HG03432 (cell line): ENCODE measurements at regions not wholly inside any gene's neighbourhood (a gene's known extent, or its start where the extent isn't known, plus 50 kb on each side); places are given as distances from the start of the nearest gene placed in this dataset.
"Not testable (repeated sequence)": the region's sequence is repeated elsewhere in the genome, so short reads cannot be mapped to it uniquely, and the experiment has no call there.

Source experiments
- ATAC-seq: cut with Tn5 transposase; IDR thresholded peaks from one replicate; pipeline ENCODE4 v1.9.1; 2021; ENCODE audit warnings: mild to moderate bottlenecking, moderate library complexity; ENCODE audit not compliant: unreplicated experiment

DNA sequence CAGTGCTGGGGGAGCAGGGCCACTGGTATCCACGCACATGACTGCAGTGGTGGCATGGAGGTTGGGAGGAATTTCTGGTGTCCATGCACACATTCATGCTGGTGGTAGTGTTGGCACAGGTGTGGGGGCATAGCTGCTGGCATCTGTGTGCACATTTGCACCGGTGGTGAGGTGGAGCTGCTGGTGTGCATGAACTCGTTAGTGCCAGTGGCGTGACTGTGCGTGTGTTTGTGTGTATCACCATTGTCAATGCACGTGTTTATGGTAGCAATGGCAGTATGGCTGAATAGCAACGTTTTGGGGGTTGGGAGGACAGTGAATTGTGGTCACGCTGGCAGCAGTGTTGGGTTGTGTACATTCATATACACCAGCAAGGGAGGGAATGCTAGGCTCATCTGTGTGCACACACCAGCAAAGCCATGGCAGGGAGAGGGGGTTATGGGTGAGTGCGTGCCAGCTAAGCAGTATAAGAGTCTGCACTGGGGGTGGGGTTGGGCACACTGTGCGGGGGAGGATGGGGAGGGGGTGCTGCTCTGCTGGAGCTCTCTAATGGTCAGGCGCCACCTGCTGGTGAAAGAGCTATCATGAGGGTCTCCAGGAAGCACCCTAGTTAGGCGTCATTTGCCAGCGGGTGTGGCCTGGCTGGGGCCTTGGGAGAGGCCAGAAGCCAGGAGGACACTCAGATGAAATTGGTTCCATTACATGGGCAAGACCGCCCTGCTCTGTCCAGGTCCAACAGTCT, 626.1 kb upstream of the ID4 start:
- peak; percentile 50 for ATAC-seq

DNA sequence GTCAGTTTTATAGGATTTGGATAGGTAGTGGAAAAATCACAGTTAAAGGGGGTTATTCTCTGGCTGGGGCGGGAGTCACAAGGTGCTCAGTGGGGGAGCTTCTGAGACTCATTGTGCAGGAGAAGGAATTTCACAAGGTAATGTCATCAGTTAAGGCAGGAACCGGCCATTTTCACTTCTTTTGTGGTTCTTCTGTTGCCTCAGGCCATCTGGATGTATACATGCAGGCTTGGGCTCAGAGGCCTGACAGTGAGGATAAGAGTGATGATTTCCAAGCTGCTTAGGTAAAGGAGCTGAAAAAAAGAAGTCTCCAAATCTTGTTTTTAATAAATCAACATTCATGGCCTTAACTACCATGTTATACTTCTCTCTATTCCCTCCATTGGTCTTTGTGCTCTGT, 622.9 kb upstream of the ID4 start:
- no peak for ATAC-seq

DNA sequence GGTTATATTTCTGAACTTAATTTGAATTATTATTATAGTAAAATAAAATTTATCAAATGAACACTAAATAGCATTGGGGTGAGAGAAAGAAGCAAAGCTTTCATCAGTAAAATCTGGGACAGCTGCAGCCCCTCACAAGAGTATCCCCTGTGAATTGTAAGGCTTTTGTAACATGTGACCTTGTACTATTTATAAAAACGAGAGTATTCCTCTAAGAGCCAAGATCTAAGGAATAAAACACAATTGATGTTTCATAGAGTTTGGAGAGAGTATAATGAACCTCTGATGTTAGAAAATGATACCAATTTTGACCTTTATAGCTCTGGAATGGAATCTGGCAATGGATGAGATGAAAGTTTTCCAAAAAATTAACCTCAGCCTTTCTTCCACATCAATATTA, 617.2 kb upstream of the ID4 start:
- no peak for ATAC-seq

DNA sequence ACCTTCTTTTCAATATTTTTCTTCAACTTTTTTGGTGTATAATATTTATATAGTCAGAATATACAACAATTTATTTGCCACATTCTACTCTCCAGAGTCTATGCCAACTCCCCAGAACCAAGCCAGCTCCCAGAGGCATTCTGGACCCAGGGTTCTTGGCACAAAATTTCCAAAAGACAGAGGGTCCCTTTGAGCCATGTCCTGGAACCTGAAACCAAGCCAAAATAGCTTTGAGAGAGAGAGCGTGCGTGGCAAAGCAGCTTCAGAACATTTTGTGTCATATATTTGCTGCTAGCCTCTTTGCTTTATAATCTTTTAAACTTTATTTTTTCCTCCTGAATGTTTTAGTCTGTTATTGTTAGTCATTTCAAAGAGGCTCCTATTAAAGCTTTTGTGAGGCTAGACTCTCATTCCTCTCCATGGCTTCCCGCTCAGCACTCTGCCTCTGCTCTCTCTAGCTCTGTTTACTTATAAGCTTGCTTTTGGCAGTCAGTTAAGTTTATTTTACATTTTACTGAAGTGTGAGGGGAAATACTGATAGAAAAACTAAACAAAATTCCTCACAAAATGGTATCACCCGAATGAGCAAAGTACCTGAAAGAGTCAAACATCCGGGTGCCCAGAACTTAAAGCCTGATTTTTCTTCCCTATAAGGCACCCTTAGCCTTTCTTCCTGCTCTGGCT, 605.1 kb upstream of the ID4 start:
- no peak for ATAC-seq

DNA sequence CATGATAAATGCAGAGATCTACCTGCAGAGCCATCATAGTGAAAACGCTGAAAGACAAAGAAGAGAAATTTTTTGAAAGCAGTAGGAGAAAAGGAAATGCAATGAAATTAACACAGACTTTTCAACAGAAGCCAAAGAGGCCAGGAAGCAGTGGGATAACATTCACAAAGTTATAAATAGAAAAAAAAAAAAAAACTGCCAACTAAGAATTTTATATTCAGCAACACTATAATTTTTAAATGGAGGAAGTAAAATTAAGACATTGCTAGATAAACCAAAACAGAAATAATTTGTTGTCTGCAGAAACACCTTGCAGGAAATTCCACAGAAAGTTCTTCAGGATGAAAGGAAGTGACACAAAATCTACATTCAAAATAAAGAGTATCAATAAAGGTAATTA, 591.5 kb upstream of the ID4 start:
- no peak for ATAC-seq

DNA sequence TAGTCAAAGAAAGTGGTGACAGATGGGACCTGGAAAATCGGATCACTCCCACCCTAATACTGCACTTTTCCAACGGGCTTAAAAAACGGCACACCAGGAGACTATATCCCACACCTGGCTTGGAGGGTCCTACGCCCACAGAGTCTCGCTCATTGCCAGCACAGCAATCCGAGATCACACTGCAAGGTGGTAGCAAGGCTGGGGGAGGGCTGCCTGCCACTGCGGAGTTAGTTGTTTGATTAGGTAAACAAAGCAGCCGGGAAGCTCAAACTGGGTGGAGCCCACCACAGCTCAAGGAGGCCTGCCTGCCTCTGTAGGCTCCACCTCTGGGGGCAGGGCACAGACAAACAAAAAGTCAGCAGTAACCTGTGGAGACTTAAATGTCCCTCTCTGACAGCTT, 590.0 kb upstream of the ID4 start:
- ATAC-seq = not testable (repeated sequence)

DNA sequence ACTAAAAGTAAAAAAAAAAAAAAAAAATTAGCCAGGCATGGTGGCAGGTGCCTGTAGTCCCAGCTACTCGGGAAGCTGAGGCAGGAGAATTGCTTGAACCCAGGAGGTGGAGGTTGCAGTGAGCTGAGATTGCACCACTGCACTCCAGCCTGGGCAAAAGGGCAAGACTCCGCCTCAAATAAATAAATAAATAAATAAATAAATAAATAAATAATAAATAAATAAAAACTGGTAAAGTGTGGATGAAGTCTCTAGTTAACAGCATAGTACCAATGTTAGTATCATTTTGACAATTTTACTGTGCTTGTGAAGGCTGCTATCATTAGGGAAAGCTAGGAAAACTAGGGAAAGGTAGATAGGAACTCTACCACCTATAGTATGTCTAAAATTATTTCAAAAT, 581.0 kb upstream of the ID4 start:
- not testable (repeated sequence) for ATAC-seq

DNA sequence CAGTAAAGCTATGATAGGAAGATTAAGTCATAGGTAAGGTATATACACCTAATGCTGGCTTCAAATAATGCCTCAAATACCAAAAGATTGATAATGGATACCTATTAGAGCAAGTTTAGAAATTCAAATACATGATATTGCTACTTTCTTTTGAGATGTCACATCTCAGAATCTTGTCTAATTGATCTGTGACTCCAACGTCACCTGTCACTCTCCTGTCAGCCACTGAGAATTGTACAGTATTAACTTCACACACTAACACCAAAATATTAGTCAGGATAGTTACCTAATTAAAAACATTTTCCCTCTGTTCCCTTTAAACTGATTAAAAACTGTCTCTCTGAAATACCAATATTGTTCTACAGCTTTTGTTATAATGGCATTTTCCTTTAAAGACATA, 575.5 kb upstream of the ID4 start:
- ATAC-seq = no peak

DNA sequence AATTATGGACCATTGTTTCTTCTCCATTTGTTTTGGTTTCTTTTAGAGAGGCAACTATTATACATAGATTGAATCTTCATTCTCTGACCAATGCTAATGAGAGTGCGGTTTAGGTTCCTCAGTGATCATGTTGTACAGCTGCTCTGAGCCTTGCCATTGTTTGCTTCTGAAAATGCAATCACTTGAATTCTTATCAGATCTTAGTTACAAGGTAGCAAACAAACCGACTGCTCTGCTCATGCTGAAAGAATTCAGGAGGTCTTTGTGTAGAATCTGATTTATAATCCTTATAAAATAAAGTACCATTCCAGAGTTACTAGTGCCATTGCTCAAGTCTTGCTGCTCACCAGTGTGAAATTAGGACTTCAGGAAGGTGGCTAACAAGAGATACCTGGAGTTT, 569.1 kb upstream of the ID4 start:
- no peak for ATAC-seq

DNA sequence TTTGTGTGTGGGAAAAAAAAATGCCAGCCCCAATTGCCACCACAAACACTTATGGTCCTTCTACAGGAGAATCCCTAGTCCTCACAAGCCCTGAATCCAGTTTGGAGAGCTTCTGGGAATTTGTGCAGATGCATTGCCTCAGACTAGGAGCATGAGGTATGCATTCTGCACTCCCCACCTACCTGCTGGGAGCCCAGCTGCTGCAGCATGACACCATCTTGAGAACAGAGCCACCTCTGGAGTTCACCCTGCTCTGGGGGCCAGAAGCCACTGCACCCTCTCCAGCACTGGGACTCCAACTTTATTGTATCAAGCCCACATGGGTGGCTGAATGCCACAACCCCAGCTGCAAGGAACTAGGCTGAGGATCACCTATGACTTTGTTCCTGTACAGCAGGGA, 568.5 kb upstream of the ID4 start:
- ATAC-seq = no peak

DNA sequence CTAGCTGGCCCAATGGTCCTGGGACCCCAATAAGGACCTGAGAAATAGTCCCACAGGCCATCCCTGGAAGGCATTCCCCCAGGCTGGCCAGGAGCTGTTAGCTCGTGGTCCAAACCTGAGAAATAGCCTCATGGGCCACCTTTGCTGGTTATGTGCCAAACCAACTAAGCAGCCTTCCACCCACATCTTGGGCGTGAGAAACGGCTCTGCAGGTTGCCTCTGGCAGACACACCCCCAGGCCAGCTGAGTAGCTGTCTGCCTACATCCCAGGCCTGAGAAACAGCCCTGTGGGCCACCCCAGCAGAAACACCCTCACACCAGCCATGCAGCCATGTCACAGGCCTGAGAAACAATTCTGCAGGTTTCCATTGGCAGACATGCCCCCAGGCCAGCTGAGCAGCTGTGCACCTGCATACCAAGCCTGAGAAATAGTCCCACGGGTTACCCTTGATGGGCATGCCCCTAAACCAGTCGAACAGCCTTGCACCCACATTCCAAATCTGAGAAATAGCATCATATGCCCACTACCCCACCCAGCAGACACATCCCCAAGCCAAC, 567.8 kb upstream of the ID4 start:
- no peak for ATAC-seq

DNA sequence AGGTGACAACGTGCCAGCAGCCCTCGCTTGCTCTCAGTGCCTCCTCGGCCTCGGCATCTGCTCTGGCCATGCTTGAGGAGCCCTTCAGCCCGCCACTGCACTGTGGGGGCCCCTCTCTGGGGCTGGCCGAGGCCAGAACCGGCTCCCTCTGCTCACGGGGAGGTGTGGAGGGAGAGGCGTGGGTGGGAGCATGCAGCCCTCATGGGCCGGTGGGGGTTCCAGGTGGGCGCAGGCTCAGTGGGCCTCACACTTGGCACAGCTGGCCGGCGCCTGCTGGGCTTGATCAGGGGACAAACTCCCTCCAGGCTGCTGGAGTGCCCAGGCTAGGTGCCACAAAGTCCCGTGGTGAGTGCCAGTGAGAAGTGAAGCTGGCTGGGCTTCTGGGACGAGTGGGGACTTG, 566.6 kb upstream of the ID4 start:
- ATAC-seq = no peak

DNA sequence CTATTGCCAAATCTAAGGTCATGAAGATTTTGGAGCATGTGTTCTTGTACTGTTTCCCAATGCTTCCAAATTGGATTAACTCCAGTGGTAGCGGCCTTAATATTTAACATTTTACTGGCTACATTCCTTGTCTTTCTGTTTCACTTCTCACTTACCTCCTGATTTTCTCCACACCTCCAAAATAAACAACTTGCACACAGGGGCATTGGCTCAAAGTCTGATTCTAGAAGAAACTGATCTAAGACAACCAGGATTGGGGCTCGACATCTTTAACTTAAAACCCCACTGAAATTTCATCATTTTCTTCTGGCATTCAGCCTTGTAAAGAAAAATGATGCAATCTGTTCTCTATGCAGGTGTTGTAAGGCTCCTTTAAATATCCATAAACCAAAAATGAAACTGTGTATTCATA, 557.9 kb upstream of the ID4 start:
- no peak for ATAC-seq

DNA sequence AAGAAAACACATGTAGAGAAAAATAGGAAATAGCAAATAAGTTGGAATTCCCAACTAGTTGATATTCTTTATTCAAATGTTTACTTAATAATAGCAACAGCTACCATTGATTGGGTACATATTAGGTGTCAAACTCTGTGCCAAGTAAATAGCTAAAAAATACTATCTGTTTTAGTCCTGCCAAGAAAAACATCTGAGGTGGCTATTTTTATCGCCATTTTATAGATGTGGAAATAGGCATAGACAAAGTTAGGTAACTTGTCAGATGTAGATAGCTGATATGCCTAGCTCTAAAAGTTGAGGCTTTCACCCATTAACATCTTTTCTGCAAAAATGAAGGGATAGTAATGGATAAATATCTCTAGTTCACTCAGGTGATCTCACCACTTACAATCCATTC, 549.2 kb upstream of the ID4 start:
- ATAC-seq = no peak

DNA sequence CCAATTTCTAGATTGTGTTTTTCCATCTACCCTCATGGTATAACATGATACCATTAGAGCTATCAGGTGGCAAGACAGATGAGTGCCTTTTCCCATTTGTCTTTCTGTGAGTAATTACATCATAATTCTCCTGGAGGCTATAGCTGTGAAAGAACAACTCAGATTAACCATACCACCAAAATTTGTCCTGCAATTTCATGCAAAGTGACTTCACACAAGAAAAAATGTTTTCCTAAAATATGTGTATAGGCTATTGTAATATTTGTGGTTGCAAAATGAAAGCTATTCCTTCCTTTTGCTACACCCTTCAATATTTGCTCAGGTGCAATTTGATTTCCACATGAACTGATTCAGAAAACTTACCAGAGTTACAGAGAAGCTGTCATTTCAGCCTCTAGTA, 547.7 kb upstream of the ID4 start:
- no peak for ATAC-seq

DNA sequence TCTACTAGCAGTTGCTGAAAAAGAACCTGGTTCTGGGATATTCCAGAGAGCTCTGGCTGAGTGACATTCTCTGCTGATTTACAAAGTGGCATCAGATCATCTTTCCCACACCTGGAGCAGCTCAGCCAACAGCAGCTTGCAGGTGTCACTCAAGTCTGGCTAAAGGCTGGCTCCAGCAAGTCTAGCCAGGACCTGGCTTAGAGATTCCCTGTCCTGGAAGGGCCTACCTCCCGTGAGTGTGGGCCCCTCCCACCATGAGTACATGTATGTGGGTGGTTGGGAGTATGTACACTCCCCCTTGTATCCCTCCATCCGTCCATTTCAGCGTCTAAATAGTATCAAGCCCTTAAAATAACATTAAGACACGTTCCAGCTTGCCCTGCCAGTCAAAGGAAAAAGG, 539.3 kb upstream of the ID4 start:
- ATAC-seq = no peak

DNA sequence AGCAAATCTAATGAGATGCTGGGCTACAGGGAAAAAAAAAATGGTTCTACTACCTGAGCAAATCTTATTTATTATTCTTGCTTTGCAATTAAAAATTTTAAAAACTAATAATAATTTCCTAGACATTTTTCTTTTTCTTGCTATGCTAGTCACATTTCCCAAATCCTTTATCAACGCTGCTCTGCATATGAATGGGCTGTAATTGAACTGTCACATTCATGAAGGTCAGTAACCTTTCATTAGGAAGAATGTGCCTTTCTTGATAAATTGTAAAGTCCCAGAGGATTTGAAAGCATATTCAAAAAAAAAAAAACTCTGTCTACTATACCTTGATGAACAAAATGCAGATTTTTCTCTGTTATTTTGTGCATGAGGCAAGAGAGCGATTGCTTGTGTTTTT, 538.7 kb upstream of the ID4 start:
- no peak for ATAC-seq

DNA sequence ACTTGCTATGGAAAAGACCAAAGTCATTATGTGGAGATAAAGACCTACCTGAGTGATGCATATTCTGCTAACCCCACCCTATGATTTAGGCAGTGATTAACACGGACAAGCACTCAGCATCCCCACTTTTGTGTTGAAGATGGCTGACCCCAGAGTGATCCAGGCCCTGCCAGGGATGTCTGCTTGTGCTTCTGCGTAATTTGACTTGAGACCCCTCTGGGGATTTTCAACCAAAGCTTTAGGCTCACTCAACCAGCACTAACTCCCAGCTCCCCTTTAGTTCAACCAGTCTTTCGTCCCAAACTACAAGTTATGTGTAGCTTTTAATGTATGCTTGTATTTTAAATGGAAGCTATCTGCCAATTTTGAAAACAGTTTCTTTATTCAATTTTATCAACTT, 538.0 kb upstream of the ID4 start:
- no peak for ATAC-seq

DNA sequence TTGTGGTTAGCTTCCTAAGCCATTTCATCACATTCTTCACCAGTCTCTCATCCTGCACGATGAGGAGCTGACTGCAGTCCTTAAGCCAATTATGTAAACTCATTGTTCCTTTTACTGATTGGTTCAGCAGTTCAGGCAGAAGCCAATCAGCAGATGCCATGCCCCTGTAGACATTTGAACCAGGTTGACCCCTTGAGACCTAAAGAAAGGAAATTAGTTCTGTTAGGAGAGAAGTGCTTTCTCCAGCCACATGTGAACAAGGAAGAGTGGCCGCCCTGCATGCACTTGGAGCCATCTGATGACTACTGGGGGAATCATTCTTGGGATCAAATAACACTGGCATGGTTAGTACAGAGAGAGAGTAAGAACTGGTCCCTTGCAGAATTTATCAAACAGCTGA, 535.2 kb upstream of the ID4 start:
- ATAC-seq = no peak

DNA sequence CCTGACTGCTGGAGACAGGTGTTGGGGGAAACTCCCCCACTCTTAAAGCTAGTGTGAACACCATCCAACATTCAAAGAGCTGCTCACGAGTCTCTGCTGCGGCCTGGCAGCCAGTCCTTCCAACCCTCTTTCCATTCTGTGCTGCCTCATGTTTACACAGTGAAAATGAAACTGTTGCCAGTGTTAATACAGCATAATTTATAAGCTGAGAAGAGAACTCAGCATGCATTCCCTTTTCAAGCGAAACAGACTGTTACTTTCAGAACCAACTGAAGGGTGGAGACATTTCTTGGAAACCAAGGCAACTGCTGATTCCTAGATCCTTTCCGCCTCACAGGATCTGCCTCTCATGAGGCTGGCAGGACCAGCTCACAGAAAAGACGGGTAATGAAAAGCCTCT, 533.8 kb upstream of the ID4 start:
- ATAC-seq = no peak

DNA sequence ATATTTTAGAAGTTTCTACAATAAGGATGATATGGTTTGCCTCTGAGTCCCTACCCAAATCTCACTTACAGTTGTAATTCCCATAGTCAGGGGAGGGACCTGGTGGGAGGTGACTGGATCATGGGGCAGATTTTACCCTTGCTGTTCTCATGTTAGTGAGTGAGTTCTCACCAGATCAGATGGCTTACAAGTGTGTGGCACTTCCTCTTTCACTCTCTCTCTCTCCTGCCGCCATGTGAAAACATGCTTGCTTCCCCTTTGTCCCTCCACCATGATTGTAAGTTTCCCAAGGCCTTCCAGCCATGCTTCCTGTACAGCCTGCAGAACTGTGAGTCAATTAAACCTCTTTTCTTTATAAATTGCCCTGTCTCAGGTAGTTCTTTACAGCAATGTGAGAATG, 527.5 kb upstream of the ID4 start:
- ATAC-seq = no peak

DNA sequence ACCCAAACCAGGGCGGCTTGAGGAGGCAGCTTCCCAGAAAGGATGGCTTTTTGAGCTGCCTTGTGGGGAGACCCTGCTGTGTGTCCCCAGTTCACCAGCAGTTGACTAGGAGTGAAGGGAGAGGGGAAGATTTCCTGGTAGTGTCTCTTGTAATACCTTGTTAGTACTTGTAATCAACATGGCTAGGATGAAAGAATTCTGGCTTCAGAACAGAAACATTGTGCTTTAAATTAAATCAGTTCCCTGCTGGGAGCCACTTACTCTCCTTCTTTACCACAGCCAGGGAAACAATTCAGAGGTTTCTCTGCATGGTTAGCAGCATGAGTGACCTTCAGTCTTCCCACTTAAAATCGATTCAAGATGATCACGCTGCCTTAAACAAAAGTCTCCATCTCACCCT, 525.4 kb upstream of the ID4 start:
- no peak for ATAC-seq
